ENCODE measurements at regions not wholly inside any gene's neighbourhood (a gene's known extent, or its start where the extent isn't known, plus 50 kb on each side); places are given as distances from the start of the nearest gene placed in this dataset.

DNA sequence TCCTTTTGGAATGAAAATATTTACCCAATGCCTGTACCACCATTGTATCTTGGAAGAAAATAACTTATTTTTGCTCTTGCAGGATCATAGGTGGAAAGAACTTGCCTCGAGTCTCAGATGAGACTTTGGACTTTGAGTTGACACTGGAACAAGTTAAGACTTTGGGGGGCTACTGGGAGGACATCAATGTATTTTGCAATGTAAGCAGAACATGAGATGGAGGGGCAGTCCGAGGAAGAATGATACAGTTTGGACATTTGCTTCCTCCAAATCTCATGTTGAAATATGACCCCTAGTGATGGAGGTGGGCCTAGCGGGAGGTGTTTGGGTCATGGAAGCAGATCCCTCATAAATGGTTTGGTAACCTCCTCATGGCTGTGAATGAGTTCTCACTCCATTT lies 1428.6 kb downstream of the ZPLD1 start:
- H3K4me1 ChIP-seq (ENCODE audit: control insufficient read depth, insufficient read depth, low read length), result no peaks in the 10 kb centered on the region
- no TSS peak for BruUV-seq (replicated peaks)
- in situ Hi-C loops (cut with HindIII; ENCODE audit: low pct_unique_long_range_greater_than_20kb, low sequenced_read_pairs) (no loop called here), intact Hi-C loops (cut with micrococcal nuclease; ENCODE audit: unreplicated experiment) (no loop called here)
- no peak overlapping the region for H3K4me3 ChIP-seq (ENCODE audit: low read depth in 2 of 2, low read length in 2 of 2)
- ChIA-PET POLR2A (no interaction called here), CTCF (no interaction called here)
- H3K9me3 ChIP-seq (ENCODE audit: control insufficient read depth, insufficient read depth, low read depth, low read length), result no peaks in the 10 kb centered on the region
- no peaks in the 10 kb centered on the region for H3K27me3 ChIP-seq (ENCODE audit: control insufficient read depth, insufficient read depth, low read length)
- ATAC-seq (no peak), DNase-seq (ENCODE audit: low read depth, low spot score) (no peak)
- H3K36me3 ChIP-seq (ENCODE audit: control insufficient read depth, insufficient read depth, low read length), result no peaks in the 10 kb centered on the region
- H3K27ac ChIP-seq (ENCODE audit: low read length), result no peak overlapping the region
- TF ChIP-seq REST (IDR thresholded peaks at IDR 0.05; ENCODE audit: insufficient read depth in 1 of 2, low read depth in 2 of 2, low read length in 1 of 2) (no peak), POLR2AphosphoS5 (IDR thresholded peaks at IDR 0.05; ENCODE audit: low read depth, low read length) (no peak), SIN3A (IDR thresholded peaks at IDR 0.05; ENCODE audit: borderline replicate concordance, insufficient read depth, low read depth, low read length) (no peak), TCF7L2 (IDR thresholded peaks at IDR 0.05; ENCODE audit: low read depth, low read length) (no peak)
- TF ChIP-seq, protein P1, sequence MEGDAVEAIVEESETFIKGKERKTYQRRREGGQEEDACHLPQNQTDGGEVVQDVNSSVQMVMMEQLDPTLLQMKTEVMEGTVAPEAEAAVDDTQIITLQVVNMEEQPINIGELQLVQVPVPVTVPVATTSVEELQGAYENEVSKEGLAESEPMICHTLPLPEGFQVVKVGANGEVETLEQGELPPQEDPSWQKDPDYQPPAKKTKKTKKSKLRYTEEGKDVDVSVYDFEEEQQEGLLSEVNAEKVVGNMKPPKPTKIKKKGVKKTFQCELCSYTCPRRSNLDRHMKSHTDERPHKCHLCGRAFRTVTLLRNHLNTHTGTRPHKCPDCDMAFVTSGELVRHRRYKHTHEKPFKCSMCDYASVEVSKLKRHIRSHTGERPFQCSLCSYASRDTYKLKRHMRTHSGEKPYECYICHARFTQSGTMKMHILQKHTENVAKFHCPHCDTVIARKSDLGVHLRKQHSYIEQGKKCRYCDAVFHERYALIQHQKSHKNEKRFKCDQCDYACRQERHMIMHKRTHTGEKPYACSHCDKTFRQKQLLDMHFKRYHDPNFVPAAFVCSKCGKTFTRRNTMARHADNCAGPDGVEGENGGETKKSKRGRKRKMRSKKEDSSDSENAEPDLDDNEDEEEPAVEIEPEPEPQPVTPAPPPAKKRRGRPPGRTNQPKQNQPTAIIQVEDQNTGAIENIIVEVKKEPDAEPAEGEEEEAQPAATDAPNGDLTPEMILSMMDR (IDR thresholded peaks at IDR 0.05), result no peak

- TF ChIP-seq POLR2AphosphoS5 (IDR thresholded peaks at IDR 0.05; ENCODE audit: low read depth, low read length) (no peak), TCF7L2 (IDR thresholded peaks at IDR 0.05; ENCODE audit: low read depth, low read length) (no peak), SIN3A (IDR thresholded peaks at IDR 0.05; ENCODE audit: borderline replicate concordance, insufficient read depth, low read depth, low read length) (no peak), REST (IDR thresholded peaks at IDR 0.05; ENCODE audit: insufficient read depth in 1 of 2, low read depth in 2 of 2, low read length in 1 of 2) (no peak)
- TF ChIP-seq, protein P1 (IDR thresholded peaks at IDR 0.05), result no peak
- no peak overlapping the region for H3K27ac ChIP-seq (ENCODE audit: low read length)
- in situ Hi-C loops (cut with HindIII; ENCODE audit: low pct_unique_long_range_greater_than_20kb, low sequenced_read_pairs) (no loop called here), intact Hi-C loops (cut with micrococcal nuclease; ENCODE audit: unreplicated experiment) (no loop called here)
- BruUV-seq (replicated peaks), result no TSS peak
- H3K4me1 ChIP-seq (ENCODE audit: control insufficient read depth, insufficient read depth, low read length), result no peaks in the 10 kb centered on the region
- CTCF ChIA-PET, result no interaction called here
- H3K4me3 ChIP-seq (ENCODE audit: low read depth in 2 of 2, low read length in 2 of 2), result no peak overlapping the region
- ATAC-seq (no peak), DNase-seq (ENCODE audit: low read depth, low spot score) (no peak)
- POLR2A ChIA-PET, result no interaction called here
- H3K27me3 ChIP-seq (ENCODE audit: control insufficient read depth, insufficient read depth, low read length), result no peaks in the 10 kb centered on the region
- H3K9me3 ChIP-seq (ENCODE audit: control insufficient read depth, insufficient read depth, low read depth, low read length), result no peaks in the 10 kb centered on the region
- H3K36me3 ChIP-seq (ENCODE audit: control insufficient read depth, insufficient read depth, low read length), result no peaks in the 10 kb centered on the region
These were observed 1431.3 kb downstream of the ZPLD1 start for GRCh38 chr3:103866113-103866512.
